ENCODE measurements at regions not wholly inside any gene's neighbourhood (a gene's known extent, or its start where the extent isn't known, plus 50 kb on each side); places are given as distances from the start of the nearest gene placed in this dataset.
A peak's percentile ranks its signal among the peaks of the same experiment; 100 is the strongest.

- Histone ChIP-seq H3K4me3 (ENCODE audit: insufficient read depth, low read depth, low read length) (peak overlapping the region; percentile 59), H3K9ac (ENCODE audit: low read length) (peak overlapping the region; percentile 37)
These were observed 72.4 kb downstream of the GPX5 start for GRCh38 chr6:28597924-28598722.

GRCh38 chr6:28598757-28599686 lies 73.3 kb downstream of the GPX5 start:
- Histone ChIP-seq H3K27me3 (ENCODE audit: insufficient read depth, low read length) (no peaks in the 10 kb centered on the region), H3K79me2 (ENCODE audit: insufficient read depth, low read length) (no peaks in the 10 kb centered on the region), H3K9ac (ENCODE audit: low read length) (no peak overlapping the region), H3K9me3 (ENCODE audit: insufficient read depth, low read depth, low read length) (no peaks in the 10 kb centered on the region), H2AFZ (ENCODE audit: low read depth, low read length) (no peak overlapping the region), H3K36me3 (ENCODE audit: insufficient read depth, low read length) (no peaks in the 10 kb centered on the region), H3K4me3 (ENCODE audit: insufficient read depth, low read depth, low read length) (no peak overlapping the region), H3K4me2 (ENCODE audit: low read length) (no peak overlapping the region), H4K20me1 (ENCODE audit: insufficient read depth, low read length) (no peaks in the 10 kb centered on the region), H3K4me1 (ENCODE audit: insufficient read depth, low read length) (no peaks in the 10 kb centered on the region), H3K27ac (ENCODE audit: low read depth, low read length) (no peak overlapping the region)
- Mint-ChIP-seq H3K27ac (ENCODE audit: unreplicated experiment) (no peak overlapping the region), H3K27me3 (ENCODE audit: low read depth, unreplicated experiment) (no peaks in the 10 kb centered on the region), H3K4me3 (ENCODE audit: unreplicated experiment) (peak overlapping the region; percentile 20), H3K4me1 (ENCODE audit: low read depth, unreplicated experiment) (no peaks in the 10 kb centered on the region), H3K36me3 (ENCODE audit: low read depth, unreplicated experiment) (no peaks in the 10 kb centered on the region), H3K9me3 (ENCODE audit: unreplicated experiment) (no peaks in the 10 kb centered on the region)
- DNase-seq (ENCODE audit: low read depth) (no peak), FAIRE-seq (no peak)
- TF ChIP-seq CTCF (IDR thresholded peaks at IDR 0.05; ENCODE audit: insufficient read depth, low read depth, low read length): no peak
- no peak for TF ChIP-seq EZH2 (IDR thresholded peaks at IDR 0.05; ENCODE audit: insufficient read depth, low read length)

More at GRCh38 chr6:28597924-28598722, 72.4 kb downstream of the GPX5 start:
- Mint-ChIP-seq H3K4me1 (ENCODE audit: low read depth, unreplicated experiment) (no peaks in the 10 kb centered on the region), H3K36me3 (ENCODE audit: low read depth, unreplicated experiment) (no peaks in the 10 kb centered on the region), H3K4me3 (ENCODE audit: unreplicated experiment) (peak overlapping the region; percentile 86), H3K27ac (ENCODE audit: unreplicated experiment) (peak overlapping the region; percentile 82), H3K27me3 (ENCODE audit: low read depth, unreplicated experiment) (no peaks in the 10 kb centered on the region), H3K9me3 (ENCODE audit: unreplicated experiment) (no peaks in the 10 kb centered on the region)
- H3K9me3 ChIP-seq (ENCODE audit: insufficient read depth, low read depth, low read length): no peaks in the 10 kb centered on the region
- H3K36me3 ChIP-seq (ENCODE audit: insufficient read depth, low read length): no peaks in the 10 kb centered on the region
- no peaks in the 10 kb centered on the region for H3K4me1 ChIP-seq (ENCODE audit: insufficient read depth, low read length)
- FAIRE-seq: no peak
- no peaks in the 10 kb centered on the region for H4K20me1 ChIP-seq (ENCODE audit: insufficient read depth, low read length)
- peak overlapping the region; percentile 43 for H2AFZ ChIP-seq (ENCODE audit: low read depth, low read length)
- no peaks in the 10 kb centered on the region for H3K27me3 ChIP-seq (ENCODE audit: insufficient read depth, low read length)
- H3K79me2 ChIP-seq (ENCODE audit: insufficient read depth, low read length): no peaks in the 10 kb centered on the region
- no peak overlapping the region for H3K27ac ChIP-seq (ENCODE audit: low read depth, low read length)
- TF ChIP-seq CTCF (IDR thresholded peaks at IDR 0.05; ENCODE audit: insufficient read depth, low read depth, low read length) (no peak), EZH2 (IDR thresholded peaks at IDR 0.05; ENCODE audit: insufficient read depth, low read length) (no peak)
- no peak for DNase-seq (ENCODE audit: low read depth)
- peak overlapping the region; percentile 78 for H3K4me2 ChIP-seq (ENCODE audit: low read length)
